ENCODE measurements at regions not wholly inside any gene's neighbourhood (a gene's known extent, or its start where the extent isn't known, plus 50 kb on each side); places are given as distances from the start of the nearest gene placed in this dataset.

DNA sequence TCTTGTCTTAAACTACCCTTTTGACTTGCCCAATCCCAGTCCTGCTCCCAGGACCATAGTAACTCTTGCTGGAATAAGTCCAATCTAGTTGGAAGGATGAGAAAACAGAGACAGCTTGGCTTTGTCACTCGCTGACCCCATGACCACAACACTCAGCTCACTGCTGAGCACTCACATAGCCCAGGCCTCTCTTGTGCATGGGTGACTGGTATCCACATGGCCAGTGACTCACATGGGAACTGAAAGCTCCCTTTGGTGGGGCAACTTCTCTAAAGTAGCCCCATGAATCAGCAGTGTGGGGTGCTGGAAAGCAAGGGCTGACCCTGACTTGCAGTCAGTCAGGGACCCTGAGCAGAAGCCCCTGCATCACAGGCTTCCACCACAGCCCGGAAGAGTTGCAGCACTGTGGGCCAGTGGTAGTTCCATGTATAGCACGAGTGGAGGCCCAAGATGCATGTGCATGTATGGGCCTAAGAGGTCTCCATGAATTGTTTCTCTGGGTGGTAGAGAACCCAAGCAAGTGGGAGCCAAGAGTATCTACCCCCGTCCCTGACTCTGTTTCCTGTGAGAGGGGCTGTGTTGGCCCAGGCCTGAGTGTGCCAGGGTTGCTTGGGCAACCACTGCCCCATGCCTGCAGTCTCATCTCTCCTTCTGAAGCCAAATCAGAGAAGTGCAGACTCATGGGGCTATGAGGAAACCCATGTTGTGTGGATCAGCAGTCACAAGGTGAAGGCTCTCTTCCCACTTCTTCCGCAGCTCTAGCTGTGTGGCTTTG lies 62.1 kb upstream of the XCR1 start:
- DNase-seq (ENCODE audit: low read depth): no peak

DNA sequence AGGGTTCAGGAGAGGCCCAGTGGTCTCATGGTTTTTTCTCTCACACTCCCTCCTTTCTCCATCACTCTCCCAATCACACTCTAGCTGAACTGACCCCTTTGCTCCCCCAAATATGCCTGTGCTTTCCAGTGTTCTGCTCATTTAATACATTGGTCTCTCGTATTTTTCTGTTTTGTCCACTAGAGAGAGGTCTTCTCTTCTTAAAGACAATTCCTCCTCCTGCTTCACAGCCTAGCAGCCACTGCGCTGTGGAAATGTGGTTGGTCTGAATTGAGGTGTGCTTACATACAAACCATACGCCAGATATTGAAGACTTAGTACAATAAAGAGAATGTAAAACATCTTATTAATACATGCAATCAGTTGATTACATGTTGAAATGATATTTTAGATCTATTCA lies 60.6 kb upstream of the XCR1 start:
- no peak for DNase-seq (ENCODE audit: low read depth)

DNA sequence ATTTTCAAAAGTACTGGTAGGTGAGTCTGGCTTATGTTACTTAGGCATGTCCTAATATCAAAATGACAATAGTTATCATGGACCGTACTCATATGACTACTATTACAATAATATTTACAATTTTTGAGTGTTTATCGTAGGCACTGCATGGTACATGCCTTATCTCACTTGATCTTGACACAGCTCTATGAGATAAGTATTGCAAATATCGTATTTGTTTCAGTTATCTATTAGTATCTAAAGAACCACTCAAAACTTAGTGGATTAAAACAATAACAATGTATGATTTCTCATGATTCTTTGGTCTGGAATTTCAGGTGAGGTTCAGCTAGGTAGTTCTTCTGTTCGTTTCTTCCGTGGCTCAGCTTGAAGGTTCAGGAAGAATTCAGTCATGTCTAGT lies 59.7 kb upstream of the XCR1 start:
- no peak for DNase-seq (ENCODE audit: low read depth)

DNA sequence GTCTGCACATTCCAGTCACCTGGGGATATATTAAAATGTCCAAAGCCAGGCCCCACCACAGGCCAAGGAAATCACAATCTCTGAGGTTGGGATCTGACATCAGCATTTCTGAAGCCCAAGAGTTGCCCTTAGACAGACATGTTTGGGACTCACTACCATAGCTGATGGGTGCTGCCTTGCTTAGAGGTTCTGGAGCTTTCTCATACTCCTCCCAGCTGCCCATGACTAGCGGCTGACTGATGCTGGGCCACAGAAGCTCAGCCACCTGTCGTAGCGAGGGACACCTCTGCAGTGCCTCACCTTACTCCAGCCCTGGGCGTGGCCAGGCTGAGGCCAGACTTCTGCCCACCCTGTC lies 58.8 kb upstream of the XCR1 start:
- DNase-seq (ENCODE audit: low read depth): no peak

DNA sequence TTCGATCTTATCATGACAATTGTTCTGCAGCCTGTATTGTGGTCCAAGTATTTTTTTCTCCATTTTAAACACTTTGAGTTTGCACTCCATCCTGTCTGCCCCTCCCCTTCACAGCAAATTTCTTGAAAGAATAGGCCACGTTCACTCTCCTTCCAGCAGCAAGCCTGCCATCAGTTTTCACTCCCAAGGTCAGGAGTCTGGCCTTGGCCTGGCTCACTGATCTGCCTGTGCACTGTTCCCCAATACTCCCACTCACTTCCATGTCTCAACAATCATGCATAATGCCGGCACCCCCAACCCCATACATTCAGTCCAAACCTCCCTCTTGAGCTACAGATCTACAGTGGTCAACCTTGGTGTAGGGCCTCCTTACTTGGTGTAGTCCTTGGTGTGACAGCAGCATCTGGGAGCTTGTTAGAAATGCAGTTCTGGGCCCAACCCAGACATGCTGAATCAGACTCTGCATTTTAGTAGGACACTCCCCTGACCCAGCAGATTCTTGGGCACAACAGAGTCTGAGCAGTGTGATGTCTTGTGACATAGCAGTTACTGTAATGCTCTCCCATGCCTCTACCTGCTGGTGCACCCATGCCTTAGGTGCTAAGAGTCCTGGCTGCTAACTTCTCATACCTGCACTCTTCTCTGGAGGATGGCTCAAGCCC lies 58.3 kb upstream of the XCR1 start:
- no peak for DNase-seq (ENCODE audit: low read depth)

DNA sequence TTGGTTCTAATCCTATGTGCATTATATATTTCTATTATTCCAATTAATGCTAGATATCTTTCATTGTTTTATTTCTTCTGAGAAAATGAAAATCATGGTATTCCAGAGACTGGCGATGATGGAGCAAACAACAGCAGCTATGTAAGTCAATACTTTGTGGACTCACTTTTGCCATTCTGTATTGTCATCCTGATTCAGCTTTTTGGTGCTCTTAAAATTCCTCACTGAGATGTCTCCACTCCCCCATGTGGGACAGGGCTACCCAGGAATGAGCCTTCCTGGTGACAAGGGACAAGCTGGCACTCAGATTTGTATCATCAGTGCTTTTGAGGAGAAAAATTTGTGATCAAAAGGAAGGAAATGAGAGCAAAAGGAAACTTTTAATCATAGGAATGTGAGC lies 56.7 kb upstream of the XCR1 start:
- no peak for DNase-seq (ENCODE audit: low read depth)

DNA sequence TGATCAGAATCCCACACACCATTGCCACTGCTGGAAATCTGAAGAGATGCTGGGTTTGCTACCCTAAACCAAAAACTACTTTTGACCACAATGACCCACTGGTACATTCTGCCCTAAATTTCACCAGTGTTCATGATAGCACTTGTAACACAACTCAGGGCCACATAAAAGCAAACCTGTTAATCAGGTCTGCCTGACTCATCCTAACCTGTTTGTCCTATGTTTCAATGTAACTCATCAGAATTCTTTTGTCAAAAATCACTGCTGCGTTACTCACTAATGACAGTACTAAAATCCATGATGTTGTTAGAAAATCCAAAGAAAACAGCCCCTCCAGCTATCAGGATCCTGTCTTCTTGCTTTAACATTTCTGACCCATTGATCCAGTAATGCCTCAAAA lies 55.6 kb upstream of the XCR1 start:
- no peak for DNase-seq (ENCODE audit: low read depth)

DNA sequence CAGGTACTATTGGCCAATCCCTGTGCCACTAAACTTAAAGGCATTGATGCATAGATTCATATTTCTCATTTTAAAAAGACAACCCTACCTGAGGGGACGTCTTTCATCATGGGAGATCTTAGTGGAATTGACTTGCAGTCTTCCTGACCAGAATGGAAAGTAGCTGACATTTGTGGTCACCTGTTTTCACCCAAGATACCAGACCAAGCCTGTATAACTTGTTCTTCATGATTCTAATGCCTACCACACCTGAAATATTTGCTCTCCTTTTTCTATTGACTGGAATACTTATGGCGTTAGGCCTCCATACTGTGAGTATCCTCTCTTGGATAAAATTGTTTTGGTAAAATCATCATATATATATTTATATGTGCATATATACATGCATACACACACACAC lies 54.7 kb upstream of the XCR1 start:
- no peak for DNase-seq (ENCODE audit: low read depth)

DNA sequence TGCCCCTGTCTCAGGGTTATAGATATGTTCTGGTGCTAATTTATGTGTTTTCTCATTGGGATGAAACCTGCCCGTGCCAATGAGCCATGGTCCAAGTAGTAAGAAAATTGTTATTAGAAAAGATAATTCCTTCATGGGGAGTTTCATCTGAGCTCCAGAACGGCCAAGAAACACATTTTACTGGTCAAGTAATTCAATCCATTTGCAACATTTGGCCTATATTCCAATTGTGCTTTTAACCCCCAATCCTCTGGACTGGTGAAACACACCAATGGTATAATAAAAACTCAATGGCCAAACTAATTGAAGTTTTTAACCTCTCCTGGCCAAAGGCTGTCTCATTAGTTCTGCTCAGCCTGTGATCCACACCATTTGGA lies 53.7 kb upstream of the XCR1 start:
- no peak for DNase-seq (ENCODE audit: low read depth)

DNA sequence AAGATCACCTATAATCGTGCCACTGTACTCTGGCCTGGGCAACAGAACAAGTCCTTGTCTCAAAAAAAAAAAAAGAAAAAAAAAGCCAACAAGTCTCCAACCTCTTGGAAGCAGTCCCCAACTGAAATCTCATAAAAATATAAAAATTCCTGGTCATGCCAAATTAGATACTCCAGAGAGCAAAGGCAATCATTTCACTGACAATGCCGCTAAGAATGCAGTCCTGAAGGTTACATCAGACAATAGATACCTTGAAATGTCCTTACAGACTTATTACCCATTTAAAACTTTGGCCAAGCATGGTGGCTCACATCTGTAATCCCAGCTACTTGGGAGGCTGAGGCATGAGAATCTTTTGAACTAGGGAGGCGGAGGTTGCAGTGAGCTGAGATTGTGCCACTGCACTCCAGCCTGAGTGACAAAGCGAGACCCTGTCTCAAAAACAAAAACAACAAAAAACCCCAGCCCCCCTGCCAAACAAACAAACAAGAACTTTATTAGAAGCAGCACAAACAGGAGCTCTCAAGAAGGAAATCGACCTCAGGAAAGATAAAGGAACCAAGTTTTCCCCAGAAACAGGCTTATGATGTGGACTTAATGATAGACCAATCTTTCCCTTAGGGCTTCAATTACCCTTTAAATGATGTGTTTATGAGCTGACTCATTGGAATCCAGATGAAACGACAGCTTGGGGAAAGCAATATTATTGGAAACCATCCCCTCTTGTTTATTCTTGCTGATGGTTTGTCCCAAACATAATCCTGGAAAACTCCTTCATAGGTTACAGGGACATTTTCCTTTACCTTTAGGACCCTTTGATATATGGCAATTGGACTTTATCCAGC lies 53.1 kb upstream of the XCR1 start:
- DNase-seq (ENCODE audit: low read depth): no peak

DNA sequence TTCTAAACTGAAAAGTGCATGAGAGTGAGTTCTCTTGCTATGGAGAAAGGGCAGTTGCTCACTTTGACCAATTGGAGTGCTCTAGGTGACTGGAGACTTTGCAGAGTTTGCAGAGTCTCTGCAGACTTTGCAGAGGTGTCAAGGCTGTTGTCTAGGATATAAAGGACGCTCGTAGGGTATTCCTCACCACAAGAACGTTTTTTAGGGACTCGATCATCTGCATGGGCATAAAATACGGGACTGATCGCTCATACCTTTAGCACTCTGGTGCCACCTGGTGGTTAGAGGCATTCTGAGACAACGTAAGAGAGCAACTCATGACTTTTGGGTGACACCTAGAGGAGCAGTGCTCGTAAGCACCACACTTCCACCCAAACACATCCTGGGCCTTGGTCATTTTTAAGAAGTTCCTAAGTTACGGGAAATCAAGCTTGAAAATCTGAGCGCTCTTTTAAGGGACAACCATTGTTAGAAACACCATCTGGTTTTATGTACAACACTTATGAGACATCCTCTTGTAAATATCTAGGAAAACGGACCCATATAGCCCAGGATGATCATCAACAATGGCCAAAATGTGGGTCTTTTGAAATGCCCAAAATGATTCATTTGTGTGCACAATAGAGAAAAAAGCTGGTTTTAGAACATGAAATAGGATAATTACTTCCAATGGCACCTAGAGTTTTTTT lies 51.6 kb upstream of the XCR1 start:
- DNase-seq (ENCODE audit: low read depth): peak; percentile 67
